ENCODE measurements at regions not wholly inside any gene's neighbourhood (a gene's known extent, or its start where the extent isn't known, plus 50 kb on each side); places are given as distances from the start of the nearest gene placed in this dataset.
A peak's percentile ranks its signal among the peaks of the same experiment; 100 is the strongest.

GRCh38 chr1:38436006-38436405, 389.4 kb upstream of the POU3F1 start:
- Histone ChIP-seq H3K4me3 (ENCODE audit: low read depth in 1 of 3, low read length in 3 of 3) (no peak overlapping the region), H3K9ac (ENCODE audit: low read depth in 1 of 2, low read length in 2 of 2) (no peak overlapping the region), H3K4me1 (ENCODE audit: control insufficient read depth in 4 of 4, insufficient read depth in 4 of 4, low read length in 3 of 4) (no peaks in the 10 kb centered on the region), H3K27ac (ENCODE audit: low read depth in 1 of 2, low read length in 2 of 2) (no peak overlapping the region), H3K36me3 (ENCODE audit: control insufficient read depth in 4 of 4, insufficient read depth in 3 of 4, low read depth in 1 of 4, low read length in 3 of 4) (no peaks in the 10 kb centered on the region), H3K9me3 (ENCODE audit: control insufficient read depth in 4 of 4, low read length in 3 of 4) (peaks cover 0 to 3% (median under 1%) of the 10 kb centered on the region in 4 donors), H3K27me3 (ENCODE audit: control insufficient read depth in 4 of 4, insufficient read depth in 4 of 4, low read length in 3 of 4) (no peaks in the 10 kb centered on the region)
- no peak for DNase-seq (ENCODE audit: low spot score)
- TF ChIP-seq REST (IDR thresholded peaks at IDR 0.05) (no peak), RXRA (IDR thresholded peaks at IDR 0.05) (no peak)
- WGBS: 79% methylated on average over 9 of the region's 9 CpGs

GRCh38 chr1:38433084-38433722, 386.6 kb upstream of the POU3F1 start:
- WGBS: 53% methylated on average over 10 of the region's 10 CpGs
- Histone ChIP-seq H3K9ac (ENCODE audit: low read depth in 1 of 2, low read length in 2 of 2) (no peak overlapping the region), H3K36me3 (ENCODE audit: control insufficient read depth in 4 of 4, insufficient read depth in 3 of 4, low read depth in 1 of 4, low read length in 3 of 4) (no peaks in the 10 kb centered on the region), H3K9me3 (ENCODE audit: control insufficient read depth in 4 of 4, low read length in 3 of 4) (no peaks in the 10 kb centered on the region), H3K4me1 (ENCODE audit: control insufficient read depth in 4 of 4, insufficient read depth in 4 of 4, low read length in 3 of 4) (no peaks in the 10 kb centered on the region), H3K4me3 (ENCODE audit: low read depth in 1 of 3, low read length in 3 of 3) (no peak overlapping the region), H3K27ac (ENCODE audit: low read depth in 1 of 2, low read length in 2 of 2) (no peak overlapping the region), H3K27me3 (ENCODE audit: control insufficient read depth in 4 of 4, insufficient read depth in 4 of 4, low read length in 3 of 4) (no peaks in the 10 kb centered on the region)
- no peak for TF ChIP-seq RXRA (IDR thresholded peaks at IDR 0.05)
- no peak for TF ChIP-seq HNF4A (conservative IDR thresholded peaks at IDR 0.05)
- peak; percentile 30 for TF ChIP-seq NR2F2 (IDR thresholded peaks at IDR 0.05)
- no peak for TF ChIP-seq MAX (IDR thresholded peaks at IDR 0.05)
- DNase-seq (ENCODE audit: low spot score): no peak

- TF ChIP-seq CTCF (IDR thresholded peaks at IDR 0.05; ENCODE audit: low read depth, low read length, missing input control) (no peak), YY1 (IDR thresholded peaks at IDR 0.05) (no peak), RAD21 (IDR thresholded peaks at IDR 0.05) (no peak), HNF4A (conservative IDR thresholded peaks at IDR 0.05) (no peak), EGR1 (IDR thresholded peaks at IDR 0.05; ENCODE audit: low read depth in 2 of 2) (no peak), FOXA1 (IDR thresholded peaks at IDR 0.05) (no peak), ZBTB33 (IDR thresholded peaks at IDR 0.05) (no peak), SP1 (IDR thresholded peaks at IDR 0.05) (no peak), FOXA2 (IDR thresholded peaks at IDR 0.05) (no peak), REST (IDR thresholded peaks at IDR 0.05) (no peak), GABPA (IDR thresholded peaks at IDR 0.05 in 1 of 2, conservative IDR thresholded peaks at IDR 0.05 in 1 of 2) (no peak)
- no peak for DNase-seq (ENCODE audit: low spot score)
- no peak overlapping the region for H3K4me3 ChIP-seq (ENCODE audit: low read depth in 1 of 3, low read length in 3 of 3)
- H3K27me3 ChIP-seq (ENCODE audit: control insufficient read depth in 4 of 4, insufficient read depth in 4 of 4, low read length in 3 of 4): no peaks in the 10 kb centered on the region
- 73% methylated on average over 3 of the region's 3 CpGs for WGBS
- H3K9me3 ChIP-seq (ENCODE audit: control insufficient read depth in 4 of 4, low read length in 3 of 4): no peaks in the 10 kb centered on the region
- no peaks in the 10 kb centered on the region for H3K4me1 ChIP-seq (ENCODE audit: control insufficient read depth in 4 of 4, insufficient read depth in 4 of 4, low read length in 3 of 4)
- no peak overlapping the region for H3K27ac ChIP-seq (ENCODE audit: low read depth in 1 of 2, low read length in 2 of 2)
- no peaks in the 10 kb centered on the region for H3K36me3 ChIP-seq (ENCODE audit: control insufficient read depth in 4 of 4, insufficient read depth in 3 of 4, low read depth in 1 of 4, low read length in 3 of 4)
- H3K9ac ChIP-seq (ENCODE audit: low read depth in 1 of 2, low read length in 2 of 2): no peak overlapping the region
Measured at GRCh38 chr1:38431535-38432376, 385.2 kb upstream of the POU3F1 start.

All from liver (tissue), 8 donors.